22Rv1 (cell line): ENCODE measurements at regions not wholly inside any gene's neighbourhood (a gene's known extent, or its start where the extent isn't known, plus 50 kb on each side); places are given as distances from the start of the nearest gene placed in this dataset.

Experiments used
- CTCF ChIP-seq: fragments of 450-650 bp; IDR thresholded peaks from 2 replicates; pipeline ENCODE4 v1.5.1; 2017; ENCODE audit warnings: mild to moderate bottlenecking
- ZFX ChIP-seq: fragments of 450-650 bp; IDR thresholded peaks from 2 replicates; pipeline ENCODE4 v1.6.1; 2017; ENCODE audit warnings: antibody characterized with exemption, borderline replicate concordance

- TF ChIP-seq CTCF (no peak), ZFX (no peak)
Observed at GRCh38 chr10:94043431-94043990, 49.8 kb downstream of the PLCE1 start.
